KOPT-K1 (cell line): ENCODE measurements at regions not wholly inside any gene's neighbourhood (a gene's known extent, or its start where the extent isn't known, plus 50 kb on each side); places are given as distances from the start of the nearest gene placed in this dataset.

ENCODE experiments used
- H3K27ac ChIP-seq: fragments of 200-600 bp; sonication (generic); 2 replicates; pipeline ENCODE4 v1.5.1; 2016; ENCODE audit warnings: antibody characterized with exemption, mild to moderate bottlenecking, low read depth, low read length; ENCODE audit not compliant: poor library complexity, severe bottlenecking
- H3K36me3 ChIP-seq: fragments of 200-600 bp; sonication (generic); 2 replicates; pipeline ENCODE4 v1.5.1; 2017; ENCODE audit warnings: antibody characterized with exemption, mild to moderate bottlenecking, low read length, moderate library complexity; ENCODE audit not compliant: insufficient read depth
- H3K9me3 ChIP-seq: fragments of 200-600 bp; sonication (generic); 2 replicates; pipeline ENCODE4 v1.5.1; 2017; ENCODE audit warnings: antibody characterized with exemption, low read length, mild to moderate bottlenecking; ENCODE audit not compliant: insufficient read depth, poor library complexity, severe bottlenecking

DNA sequence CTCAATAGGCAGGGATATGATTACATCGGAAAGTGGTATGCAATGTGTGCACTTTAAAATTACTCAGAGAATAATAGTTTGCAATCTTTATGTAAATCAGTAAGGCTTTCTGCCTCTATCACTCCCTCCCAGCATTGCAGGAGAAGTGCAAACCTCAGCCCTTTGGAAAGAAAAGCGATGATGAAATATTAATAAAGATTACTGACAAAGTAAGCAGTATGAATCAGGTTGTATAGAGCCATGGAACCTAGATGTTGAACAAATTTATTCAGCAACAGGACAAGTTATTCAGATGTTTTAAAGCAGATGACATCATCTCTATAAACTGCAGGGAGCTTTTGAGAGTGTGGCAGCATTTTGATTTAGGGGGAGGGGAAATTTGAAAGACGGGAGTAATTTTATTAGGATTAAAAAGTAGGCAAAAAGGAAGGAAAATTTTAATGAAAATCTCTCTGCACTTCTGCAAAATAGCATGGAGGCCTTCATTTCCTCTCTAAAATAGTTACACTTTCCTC is 631.7 kb upstream of the GRIA3 start:
- H3K9me3 ChIP-seq: no peaks in the 10 kb centered on the region
- no peak overlapping the region for H3K27ac ChIP-seq
- H3K36me3 ChIP-seq: no peaks in the 10 kb centered on the region

DNA sequence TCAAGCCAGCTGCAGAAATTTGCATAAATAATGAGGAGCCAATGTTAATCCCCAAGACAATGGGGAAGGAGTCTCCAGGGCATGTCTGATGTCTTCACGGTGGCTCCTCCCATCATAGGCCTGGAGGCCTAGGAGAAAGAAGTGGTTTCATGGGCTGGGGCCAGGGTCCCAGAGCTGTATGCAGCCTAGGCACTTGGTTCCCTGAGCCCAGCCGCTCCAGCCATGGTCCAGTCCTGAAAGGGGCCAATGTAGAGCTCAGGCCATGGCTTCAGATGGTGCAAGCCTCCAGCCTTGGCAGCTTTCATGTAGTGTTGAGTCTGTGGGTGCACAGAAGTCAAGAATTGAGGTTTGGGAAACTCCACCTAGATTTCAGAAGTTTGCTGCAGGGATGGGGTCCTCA is 628.2 kb upstream of the GRIA3 start:
- Histone ChIP-seq H3K27ac (no peak overlapping the region), H3K9me3 (no peaks in the 10 kb centered on the region), H3K36me3 (no peaks in the 10 kb centered on the region)

DNA sequence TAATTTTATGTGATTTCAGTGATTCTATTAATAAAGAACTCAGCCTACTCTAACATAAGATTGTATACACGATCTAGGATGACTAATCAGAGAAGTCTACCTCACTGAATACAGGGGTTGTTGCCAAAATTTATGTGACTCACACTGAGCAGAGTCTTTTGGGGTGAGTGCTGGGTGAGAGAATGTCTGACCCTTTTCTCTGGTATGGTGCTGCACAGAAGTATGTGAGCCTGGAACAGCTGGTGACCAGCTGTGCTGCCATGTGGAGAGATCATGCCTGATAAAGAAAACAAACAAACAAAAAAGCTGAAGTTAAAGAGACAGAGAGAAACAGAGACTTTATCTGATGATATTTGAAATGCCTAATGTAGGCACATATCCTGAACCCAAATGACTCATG is 618.1 kb upstream of the GRIA3 start:
- Histone ChIP-seq H3K27ac (no peak overlapping the region), H3K36me3 (no peaks in the 10 kb centered on the region), H3K9me3 (no peaks in the 10 kb centered on the region)

DNA sequence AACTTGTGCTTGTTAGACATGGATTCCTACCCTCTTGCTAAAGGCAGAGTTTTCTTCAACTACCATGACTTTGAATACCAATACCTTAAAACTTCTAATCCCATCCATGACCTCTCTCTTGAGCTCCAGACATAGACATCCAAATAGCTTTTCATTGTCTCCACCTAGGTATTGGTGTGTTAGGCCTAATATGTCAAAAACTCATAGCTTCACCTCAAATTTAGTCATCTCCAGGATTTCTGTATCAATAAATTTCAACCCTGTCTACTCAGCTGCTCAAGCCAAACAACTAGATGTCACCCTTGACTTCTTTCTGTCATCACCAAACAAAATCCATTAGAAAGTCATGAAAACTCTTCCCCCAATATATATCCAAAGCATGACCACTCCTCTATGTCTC is 617.7 kb upstream of the GRIA3 start:
- H3K36me3 ChIP-seq: no peaks in the 10 kb centered on the region
- H3K9me3 ChIP-seq: no peaks in the 10 kb centered on the region
- H3K27ac ChIP-seq: no peak overlapping the region

DNA sequence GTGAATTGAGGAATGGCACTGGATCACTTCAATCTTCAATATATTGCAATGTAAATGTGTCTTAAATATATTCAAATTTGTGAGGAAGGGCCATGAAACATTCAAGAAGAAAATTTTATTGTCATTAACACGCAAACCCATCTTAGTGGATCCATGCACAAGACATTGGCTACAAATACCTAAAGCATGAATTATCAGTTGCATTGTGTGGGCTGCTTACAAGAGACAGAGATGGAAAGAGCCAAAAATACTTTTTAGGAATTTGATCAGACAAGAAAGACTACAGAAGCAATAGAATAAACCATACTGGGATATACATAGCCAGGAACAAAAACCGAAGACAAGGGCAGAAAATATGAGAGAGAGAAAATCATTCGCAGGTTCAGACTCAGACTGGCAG is 616.2 kb upstream of the GRIA3 start:
- Histone ChIP-seq H3K9me3 (no peaks in the 10 kb centered on the region), H3K27ac (no peak overlapping the region), H3K36me3 (no peaks in the 10 kb centered on the region)

DNA sequence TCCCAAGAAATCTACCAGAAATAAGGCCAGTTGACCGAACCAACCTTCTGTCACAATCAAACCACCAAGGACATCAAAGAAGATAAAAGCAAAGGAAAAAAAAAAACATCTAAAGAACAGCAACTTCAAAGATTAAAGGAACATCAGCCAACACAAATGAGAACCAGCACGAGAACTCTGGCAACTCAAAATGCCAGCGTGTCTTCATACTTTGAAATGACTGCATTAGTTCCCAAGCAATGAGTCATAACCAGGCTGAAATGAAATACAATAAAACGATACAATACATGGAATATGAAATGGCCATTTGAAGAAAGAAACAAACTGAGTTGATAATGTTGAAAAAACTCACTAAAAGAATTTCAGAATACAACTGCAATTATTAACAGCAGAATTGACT is 611.6 kb upstream of the GRIA3 start:
- H3K36me3 ChIP-seq: no peaks in the 10 kb centered on the region
- no peaks in the 10 kb centered on the region for H3K9me3 ChIP-seq
- no peak overlapping the region for H3K27ac ChIP-seq

DNA sequence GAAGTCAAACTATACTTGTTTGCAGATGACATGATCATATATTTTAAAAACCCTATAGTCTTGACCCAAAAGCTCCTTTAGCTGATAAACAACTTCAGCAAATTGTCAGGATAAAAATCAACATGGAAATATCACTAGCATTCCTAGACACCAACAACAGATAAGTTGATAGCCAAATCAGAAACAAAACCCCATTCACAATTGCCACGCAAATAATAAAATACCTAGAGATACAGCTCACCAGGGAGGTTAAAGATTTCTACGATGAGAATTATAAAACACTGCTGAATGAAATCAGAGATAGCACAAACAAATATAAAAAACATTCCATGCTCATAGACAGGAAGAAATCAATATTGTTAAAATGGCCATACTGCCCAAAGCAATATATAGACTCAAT is 605.0 kb upstream of the GRIA3 start:
- no peak overlapping the region for H3K27ac ChIP-seq
- H3K9me3 ChIP-seq: no peaks in the 10 kb centered on the region
- no peaks in the 10 kb centered on the region for H3K36me3 ChIP-seq

DNA sequence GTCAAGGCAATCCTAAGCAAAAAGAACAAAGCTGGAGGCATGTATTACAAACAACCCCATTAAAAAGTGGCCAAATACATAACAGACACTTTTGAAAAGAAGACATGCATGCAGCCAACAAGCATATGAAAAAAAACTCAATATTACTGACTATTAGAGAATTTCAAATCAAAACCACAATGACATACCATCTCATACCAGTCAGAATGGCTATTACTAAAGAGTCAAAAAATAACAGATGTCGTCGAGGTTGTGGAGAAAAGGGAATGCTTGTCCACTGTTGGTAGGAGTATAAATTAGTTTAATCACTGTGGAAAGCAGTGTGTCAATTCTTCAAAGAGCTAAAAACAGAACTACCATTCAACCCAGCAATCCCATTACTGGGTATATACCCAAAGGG is 604.6 kb upstream of the GRIA3 start:
- no peaks in the 10 kb centered on the region for H3K36me3 ChIP-seq
- no peak overlapping the region for H3K27ac ChIP-seq
- no peaks in the 10 kb centered on the region for H3K9me3 ChIP-seq

DNA sequence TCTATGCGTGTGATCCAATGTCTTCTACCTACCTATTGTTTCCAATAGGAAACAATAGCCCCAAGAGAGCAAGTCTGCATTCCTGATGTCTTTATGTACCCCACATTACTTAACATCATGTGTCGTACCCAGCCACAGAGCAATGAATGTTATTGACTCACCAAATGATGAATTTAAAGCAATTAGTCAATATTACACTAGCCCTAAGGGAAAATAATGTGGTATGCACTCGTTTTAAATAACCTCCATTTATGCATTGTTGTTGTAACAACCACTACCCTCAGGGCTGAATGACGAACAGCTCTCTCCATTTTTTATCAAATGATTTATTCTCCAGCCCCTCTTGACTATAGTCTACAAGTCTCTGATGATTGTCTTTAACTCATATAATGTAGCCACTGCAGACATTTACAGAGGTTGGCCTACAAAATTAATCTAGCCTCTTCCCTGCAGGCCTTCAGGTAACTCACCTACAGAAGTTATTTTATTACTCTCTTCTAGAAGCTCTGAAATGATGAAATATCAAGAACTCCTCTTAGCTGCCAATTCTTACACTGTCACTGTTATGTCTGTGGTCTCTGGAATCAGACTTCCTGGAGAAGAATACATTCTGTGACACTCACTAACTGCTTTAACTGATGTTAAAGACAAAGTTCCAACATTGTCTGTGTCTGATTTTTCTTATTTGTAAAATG is 601.7 kb upstream of the GRIA3 start:
- Histone ChIP-seq H3K36me3 (no peaks in the 10 kb centered on the region), H3K27ac (no peak overlapping the region), H3K9me3 (no peaks in the 10 kb centered on the region)

DNA sequence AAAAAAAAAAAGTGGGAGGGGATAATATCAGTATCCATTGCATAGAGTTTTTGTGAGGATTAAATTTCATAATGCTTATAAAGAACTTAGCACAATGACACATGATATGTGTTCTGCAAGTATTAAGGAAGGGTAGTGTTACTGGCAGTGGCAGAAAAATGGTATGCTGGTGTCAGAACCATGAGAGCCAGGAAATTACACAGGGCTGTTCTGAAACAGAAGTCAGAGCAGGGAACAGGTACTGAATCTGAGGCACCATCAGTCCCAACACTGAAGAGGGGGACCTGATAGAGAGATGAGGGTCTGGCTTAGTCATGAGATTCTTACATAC is 601.1 kb upstream of the GRIA3 start:
- no peaks in the 10 kb centered on the region for H3K9me3 ChIP-seq
- no peak overlapping the region for H3K27ac ChIP-seq
- no peaks in the 10 kb centered on the region for H3K36me3 ChIP-seq

DNA sequence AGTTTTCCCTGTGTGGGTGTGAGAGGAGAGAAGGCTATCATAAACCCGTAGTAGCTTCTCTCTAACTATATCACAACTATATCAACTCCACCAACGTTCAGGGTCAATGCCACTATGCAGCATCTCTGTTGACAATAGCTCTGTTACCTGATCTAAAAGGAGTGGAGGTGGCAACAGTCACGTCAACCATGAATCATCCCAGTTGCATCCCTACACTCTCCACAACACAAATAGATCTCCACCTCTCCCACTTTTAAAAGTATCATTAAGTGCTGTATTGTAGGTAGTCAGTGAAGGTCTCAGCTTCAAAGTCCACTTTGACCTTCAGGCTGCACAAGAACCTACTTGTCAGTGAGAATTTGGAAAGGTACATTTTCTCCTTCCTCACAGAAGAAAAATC is 600.5 kb upstream of the GRIA3 start:
- Histone ChIP-seq H3K9me3 (no peaks in the 10 kb centered on the region), H3K36me3 (no peaks in the 10 kb centered on the region), H3K27ac (no peak overlapping the region)

DNA sequence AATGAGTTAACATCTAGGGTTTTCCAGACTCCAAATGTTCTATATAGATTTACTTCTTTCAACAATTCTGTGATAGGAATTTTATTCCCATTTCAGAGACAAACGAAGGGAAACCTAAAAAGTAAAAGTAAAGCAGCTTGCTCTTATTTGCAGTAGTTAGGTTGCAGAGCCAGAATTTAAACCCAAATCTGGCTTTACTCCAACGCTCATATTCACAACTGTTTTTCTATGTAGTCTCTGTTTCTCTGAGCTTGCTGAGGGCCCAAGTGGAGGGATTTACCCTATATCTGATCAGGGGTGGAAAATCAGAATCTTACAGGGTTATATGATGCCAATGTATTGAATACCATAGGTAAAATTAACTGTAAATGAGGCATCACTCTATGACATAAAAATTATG is 599.1 kb upstream of the GRIA3 start:
- Histone ChIP-seq H3K9me3 (no peaks in the 10 kb centered on the region), H3K27ac (no peak overlapping the region), H3K36me3 (no peaks in the 10 kb centered on the region)

DNA sequence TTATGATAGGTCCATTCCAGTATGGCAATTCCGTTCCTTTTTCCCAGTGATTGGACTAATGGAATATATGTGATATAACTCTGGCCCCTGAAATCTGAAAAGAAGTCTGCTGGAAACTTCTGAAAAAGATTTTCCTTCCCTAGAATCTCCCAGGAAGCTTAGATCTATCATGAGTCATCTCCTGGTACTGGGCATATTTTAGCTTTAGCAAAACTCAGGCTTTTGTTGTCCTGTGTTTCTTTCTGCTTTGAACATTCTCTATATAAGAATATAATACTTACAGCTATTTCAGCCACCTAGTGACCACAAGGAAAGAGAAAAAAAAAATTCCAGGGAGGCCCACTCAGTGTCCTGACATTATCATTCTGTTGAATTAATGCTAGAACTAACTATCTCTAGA is 597.2 kb upstream of the GRIA3 start:
- Histone ChIP-seq H3K9me3 (no peaks in the 10 kb centered on the region), H3K36me3 (no peaks in the 10 kb centered on the region)

DNA sequence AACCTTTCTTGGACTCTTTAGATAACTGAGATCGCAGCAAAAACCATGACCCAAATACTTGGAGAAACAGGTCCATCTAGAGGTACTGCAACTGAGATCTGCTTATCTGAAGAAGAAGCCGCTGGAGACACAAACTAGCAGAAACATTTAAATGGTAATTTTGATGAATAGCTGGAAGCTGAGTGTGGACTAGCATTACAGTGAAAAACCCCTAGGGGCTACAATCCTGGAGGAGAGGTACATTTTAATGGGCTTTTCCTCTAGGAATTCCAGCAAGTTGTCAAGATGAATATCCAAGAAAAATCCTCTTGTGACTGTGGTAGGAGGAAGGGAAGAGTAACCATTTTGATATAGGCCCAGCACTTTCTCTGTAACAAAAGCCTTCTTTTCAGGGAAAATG is 592.5 kb upstream of the GRIA3 start:
- H3K9me3 ChIP-seq: no peaks in the 10 kb centered on the region
- H3K36me3 ChIP-seq: no peaks in the 10 kb centered on the region
- H3K27ac ChIP-seq: no peak overlapping the region

More for the DNA sequence above, 597.2 kb upstream of the GRIA3 start:
- H3K27ac ChIP-seq: no peak overlapping the region

DNA sequence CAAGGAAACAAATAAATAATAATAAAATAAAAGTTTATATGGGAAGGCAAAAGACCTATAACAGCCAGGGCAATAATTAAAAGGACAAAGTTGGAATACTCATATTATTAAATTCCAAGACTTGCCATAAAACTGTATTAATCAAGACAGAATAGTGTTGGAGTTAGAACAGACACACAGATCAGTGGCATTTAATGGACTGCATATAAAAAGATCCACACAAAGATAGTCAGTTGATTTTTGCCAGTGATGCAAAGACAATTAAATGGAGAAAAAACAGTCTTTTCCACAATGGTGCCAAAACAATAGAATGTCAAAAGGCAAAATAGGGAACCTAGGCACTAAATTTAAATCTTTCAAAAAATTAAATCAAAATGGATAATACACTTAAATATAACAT is 587.1 kb upstream of the GRIA3 start:
- H3K9me3 ChIP-seq: no peaks in the 10 kb centered on the region
- no peaks in the 10 kb centered on the region for H3K36me3 ChIP-seq
- H3K27ac ChIP-seq: no peak overlapping the region

DNA sequence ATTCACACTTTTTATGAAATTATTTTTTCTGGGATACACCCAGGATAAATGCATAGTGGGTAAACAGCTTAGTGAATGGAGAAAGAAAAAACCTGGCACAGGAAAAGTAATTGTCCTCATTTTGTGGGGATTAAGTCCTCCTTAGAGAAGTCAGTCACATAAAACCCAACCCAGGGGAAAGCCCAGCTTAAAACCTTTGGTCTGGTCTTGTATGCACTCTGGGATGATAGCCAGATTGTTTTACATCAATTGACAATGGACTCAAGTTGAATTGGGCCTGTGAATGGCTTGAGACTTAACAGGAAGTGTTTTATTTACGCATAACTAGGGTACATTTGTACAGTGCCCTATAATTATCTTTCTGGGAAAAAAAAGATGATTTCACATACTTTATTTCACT is 561.3 kb upstream of the GRIA3 start:
- Histone ChIP-seq H3K27ac (no peak overlapping the region), H3K36me3 (no peaks in the 10 kb centered on the region), H3K9me3 (no peaks in the 10 kb centered on the region)
